HG03565 (cell line): ENCODE measurements at regions not wholly inside any gene's neighbourhood (a gene's known extent, or its start where the extent isn't known, plus 50 kb on each side); places are given as distances from the start of the nearest gene placed in this dataset.

Experiments used
- ATAC-seq: cut with Tn5 transposase; IDR thresholded peaks from one replicate; pipeline ENCODE4 v1.9.1; 2021; ENCODE audit warnings: mild to moderate bottlenecking, moderate library complexity; ENCODE audit not compliant: unreplicated experiment

GRCh38 chr12:114902665-114903064 is 218.7 kb upstream of the TBX3 start:
- no peak for ATAC-seq

GRCh38 chr12:114901316-114901715 is 217.3 kb upstream of the TBX3 start:
- ATAC-seq, result no peak

- no peak for ATAC-seq
Measured at GRCh38 chr12:114898159-114898558, 214.2 kb upstream of the TBX3 start.

- ATAC-seq, result no peak
Measured at GRCh38 chr12:114895827-114896226, 211.9 kb upstream of the TBX3 start.

- ATAC-seq, result no peak
Measured at GRCh38 chr12:114895081-114895480, 211.1 kb upstream of the TBX3 start.

GRCh38 chr12:114894076-114894475 is 210.1 kb upstream of the TBX3 start:
- ATAC-seq, result no peak

- no peak for ATAC-seq
Measured at GRCh38 chr12:114888928-114889584, 205.1 kb upstream of the TBX3 start.

- no peak for ATAC-seq
Measured at GRCh38 chr12:114888448-114888847, 204.5 kb upstream of the TBX3 start.

GRCh38 chr12:114885501-114885900 is 201.5 kb upstream of the TBX3 start:
- ATAC-seq, result no peak

GRCh38 chr12:114884575-114884974 is 200.6 kb upstream of the TBX3 start:
- no peak for ATAC-seq

- ATAC-seq, result no peak
Measured at GRCh38 chr12:114882083-114882482, 198.1 kb upstream of the TBX3 start.

GRCh38 chr12:114879354-114879753 is 195.4 kb upstream of the TBX3 start:
- ATAC-seq, result no peak

GRCh38 chr12:114878781-114879180 is 194.8 kb upstream of the TBX3 start:
- no peak for ATAC-seq

GRCh38 chr12:114876968-114877680 is 193.1 kb upstream of the TBX3 start:
- no peak for ATAC-seq

- ATAC-seq, result no peak
Measured at GRCh38 chr12:114875313-114875712, 191.3 kb upstream of the TBX3 start.

GRCh38 chr12:114873656-114874055 is 189.7 kb upstream of the TBX3 start:
- no peak for ATAC-seq

- ATAC-seq, result no peak
Measured at GRCh38 chr12:114868995-114869834, 185.2 kb upstream of the TBX3 start.

GRCh38 chr12:114866331-114866730 is 182.4 kb upstream of the TBX3 start:
- no peak for ATAC-seq

- no peak for ATAC-seq
Measured at GRCh38 chr12:114864837-114865551, 181.0 kb upstream of the TBX3 start.

GRCh38 chr12:114863911-114864310 is 179.9 kb upstream of the TBX3 start:
- no peak for ATAC-seq

GRCh38 chr12:114860969-114861368 is 177.0 kb upstream of the TBX3 start:
- no peak for ATAC-seq
